ENCODE measurements at regions not wholly inside any gene's neighbourhood (a gene's known extent, or its start where the extent isn't known, plus 50 kb on each side); places are given as distances from the start of the nearest gene placed in this dataset.

GRCh38 chr14:22338917-22339715 lies 249.9 kb downstream of the DAD1 start:
- H3K27ac Mint-ChIP-seq, result no peak overlapping the region
- Histone ChIP-seq H3K4me3 (ENCODE audit: control insufficient read depth in 1 of 2, extremely low read depth in 1 of 2, low read length in 1 of 2) (no peak overlapping the region), H3K4me1 (ENCODE audit: control insufficient read depth in 1 of 2, extremely low read depth in 1 of 2, insufficient read depth in 2 of 2, low read length in 2 of 2) (no peaks in the 10 kb centered on the region), H3K36me3 (ENCODE audit: control insufficient read depth in 2 of 2, extremely low read depth in 1 of 2, insufficient read depth in 1 of 2, low read length in 1 of 2) (no peaks in the 10 kb centered on the region), H3K27ac (ENCODE audit: low read length) (no peak overlapping the region), H3K9me3 (no peaks in the 10 kb centered on the region), H3K27me3 (replicated peaks in 1 of 2; ENCODE audit: control insufficient read depth in 2 of 2, extremely low read depth in 1 of 2, insufficient read depth in 2 of 2, low read length in 1 of 2) (no peaks in the 10 kb centered on the region)
- ATAC-seq (replicated peaks in 1 of 4) (no peak), DNase-seq (no peak)
- H3K4me3 Mint-ChIP-seq, result no peak overlapping the region
- no peaks in the 10 kb centered on the region for H3K4me1 Mint-ChIP-seq
- WGBS (ENCODE audit: insufficient coverage), result no CpG with 5 or more reads among the region's 8 CpGs
- no peaks in the 10 kb centered on the region for H3K36me3 Mint-ChIP-seq
- ChIA-PET POLR2A (no interaction called here), CTCF (no interaction called here)
- no peaks in the 10 kb centered on the region for H3K9me3 Mint-ChIP-seq
- no peaks in the 10 kb centered on the region for H3K27me3 Mint-ChIP-seq

- CTCF ChIA-PET, result no interaction called here
Observed at GRCh38 chr14:22338381-22338780, 250.6 kb downstream of the DAD1 start.

GRCh38 chr14:22337938-22338337 lies 251.1 kb downstream of the DAD1 start:
- Mint-ChIP-seq H3K36me3 (no peaks in the 10 kb centered on the region), H3K4me1 (no peaks in the 10 kb centered on the region), H3K9me3 (no peaks in the 10 kb centered on the region), H3K27me3 (no peaks in the 10 kb centered on the region), H3K27ac (no peak overlapping the region), H3K4me3 (no peak overlapping the region)
- ChIA-PET POLR2A (interaction anchor here in 1 of 2 donors (0.6 kb wide), 1 partner anchor 116 kb away, joined by 3 read pairs; no protein-coding TSS in a partner anchor), CTCF (no interaction called here)
- no peak overlapping the region for H3K27ac ChIP-seq (ENCODE audit: low read length)
- ATAC-seq (replicated peaks in 1 of 4) (no peak), DNase-seq (no peak)
- H3K4me3 ChIP-seq (ENCODE audit: control insufficient read depth in 1 of 2, extremely low read depth in 1 of 2, low read length in 1 of 2), result no peak overlapping the region
- H3K27me3 ChIP-seq (replicated peaks in 1 of 2; ENCODE audit: control insufficient read depth in 2 of 2, extremely low read depth in 1 of 2, insufficient read depth in 2 of 2, low read length in 1 of 2), result no peaks in the 10 kb centered on the region
- no peaks in the 10 kb centered on the region for H3K4me1 ChIP-seq (ENCODE audit: control insufficient read depth in 1 of 2, extremely low read depth in 1 of 2, insufficient read depth in 2 of 2, low read length in 2 of 2)
- H3K36me3 ChIP-seq (ENCODE audit: control insufficient read depth in 2 of 2, extremely low read depth in 1 of 2, insufficient read depth in 1 of 2, low read length in 1 of 2), result no peaks in the 10 kb centered on the region
- WGBS (ENCODE audit: insufficient coverage), result no CpG with 5 or more reads among the region's 3 CpGs
- H3K9me3 ChIP-seq, result no peaks in the 10 kb centered on the region

More at GRCh38 chr14:22338381-22338780, 250.6 kb downstream of the DAD1 start:
- Mint-ChIP-seq H3K4me3 (no peak overlapping the region), H3K9me3 (no peaks in the 10 kb centered on the region), H3K27me3 (no peaks in the 10 kb centered on the region), H3K36me3 (no peaks in the 10 kb centered on the region), H3K4me1 (no peaks in the 10 kb centered on the region), H3K27ac (no peak overlapping the region)
- H3K4me1 ChIP-seq (ENCODE audit: control insufficient read depth in 1 of 2, extremely low read depth in 1 of 2, insufficient read depth in 2 of 2, low read length in 2 of 2), result no peaks in the 10 kb centered on the region
- ATAC-seq (replicated peaks in 1 of 4) (no peak), DNase-seq (no peak)
- no peaks in the 10 kb centered on the region for H3K36me3 ChIP-seq (ENCODE audit: control insufficient read depth in 2 of 2, extremely low read depth in 1 of 2, insufficient read depth in 1 of 2, low read length in 1 of 2)
- POLR2A ChIA-PET, result interaction anchor here in 1 of 2 donors (0.6 kb wide), 1 partner anchor 115 kb away, joined by 3 read pairs; no protein-coding TSS in a partner anchor
- no peaks in the 10 kb centered on the region for H3K9me3 ChIP-seq
- H3K27ac ChIP-seq (ENCODE audit: low read length), result no peak overlapping the region
- no CpG with 5 or more reads among the region's 5 CpGs for WGBS (ENCODE audit: insufficient coverage)
- H3K27me3 ChIP-seq (replicated peaks in 1 of 2; ENCODE audit: control insufficient read depth in 2 of 2, extremely low read depth in 1 of 2, insufficient read depth in 2 of 2, low read length in 1 of 2), result no peaks in the 10 kb centered on the region
- H3K4me3 ChIP-seq (ENCODE audit: control insufficient read depth in 1 of 2, extremely low read depth in 1 of 2, low read length in 1 of 2), result no peak overlapping the region

- H3K27me3 ChIP-seq (replicated peaks in 1 of 2; ENCODE audit: control insufficient read depth in 2 of 2, extremely low read depth in 1 of 2, insufficient read depth in 2 of 2, low read length in 1 of 2), result no peaks in the 10 kb centered on the region
- Mint-ChIP-seq H3K4me1 (no peaks in the 10 kb centered on the region), H3K27ac (no peak overlapping the region), H3K36me3 (no peaks in the 10 kb centered on the region), H3K27me3 (no peaks in the 10 kb centered on the region), H3K4me3 (no peak overlapping the region), H3K9me3 (no peaks in the 10 kb centered on the region)
- CTCF ChIA-PET, result no interaction called here
- no peaks in the 10 kb centered on the region for H3K9me3 ChIP-seq
- H3K4me1 ChIP-seq (ENCODE audit: control insufficient read depth in 1 of 2, extremely low read depth in 1 of 2, insufficient read depth in 2 of 2, low read length in 2 of 2), result no peaks in the 10 kb centered on the region
- H3K27ac ChIP-seq (ENCODE audit: low read length), result no peak overlapping the region
- WGBS (ENCODE audit: insufficient coverage), result no CpG with 5 or more reads among the region's 1 CpG
- no peak overlapping the region for H3K4me3 ChIP-seq (ENCODE audit: control insufficient read depth in 1 of 2, extremely low read depth in 1 of 2, low read length in 1 of 2)
- ATAC-seq (replicated peaks in 1 of 4) (no peak), DNase-seq (no peak)
- no peaks in the 10 kb centered on the region for H3K36me3 ChIP-seq (ENCODE audit: control insufficient read depth in 2 of 2, extremely low read depth in 1 of 2, insufficient read depth in 1 of 2, low read length in 1 of 2)
- POLR2A ChIA-PET, result no interaction called here
Observed at GRCh38 chr14:22337521-22337920, 251.5 kb downstream of the DAD1 start.

GRCh38 chr14:22336031-22336430 lies 253.0 kb downstream of the DAD1 start:
- no peak for DNase-seq
- no CpG with 5 or more reads among the region's 6 CpGs for WGBS (ENCODE audit: insufficient coverage)
- Histone ChIP-seq H3K4me1 (ENCODE audit: control insufficient read depth in 1 of 2, extremely low read depth in 1 of 2, insufficient read depth in 2 of 2, low read length in 2 of 2) (no peaks in the 10 kb centered on the region), H3K9me3 (no peaks in the 10 kb centered on the region), H3K4me3 (ENCODE audit: control insufficient read depth in 1 of 2, extremely low read depth in 1 of 2, low read length in 1 of 2) (no peak overlapping the region), H3K27ac (ENCODE audit: low read length) (no peak overlapping the region), H3K36me3 (ENCODE audit: control insufficient read depth in 2 of 2, extremely low read depth in 1 of 2, insufficient read depth in 1 of 2, low read length in 1 of 2) (no peaks in the 10 kb centered on the region), H3K27me3 (replicated peaks in 1 of 2; ENCODE audit: control insufficient read depth in 2 of 2, extremely low read depth in 1 of 2, insufficient read depth in 2 of 2, low read length in 1 of 2) (no peaks in the 10 kb centered on the region)
- H3K4me1 Mint-ChIP-seq, result no peaks in the 10 kb centered on the region
- H3K9me3 Mint-ChIP-seq, result no peaks in the 10 kb centered on the region
- H3K4me3 Mint-ChIP-seq, result no peak overlapping the region
- POLR2A ChIA-PET, result no interaction called here
- no peak for ATAC-seq (replicated peaks in 1 of 4)
- no peaks in the 10 kb centered on the region for H3K36me3 Mint-ChIP-seq
- H3K27ac Mint-ChIP-seq, result no peak overlapping the region
- no peaks in the 10 kb centered on the region for H3K27me3 Mint-ChIP-seq
- CTCF ChIA-PET, result no interaction called here

GRCh38 chr14:22334627-22335026 lies 254.4 kb downstream of the DAD1 start:
- no peak for ATAC-seq (replicated peaks in 1 of 4)
- CTCF ChIA-PET, result no interaction called here
- Mint-ChIP-seq H3K9me3 (no peaks in the 10 kb centered on the region), H3K4me3 (no peak overlapping the region), H3K36me3 (no peaks in the 10 kb centered on the region), H3K27ac (no peak overlapping the region), H3K4me1 (no peaks in the 10 kb centered on the region), H3K27me3 (no peaks in the 10 kb centered on the region)
- Histone ChIP-seq H3K4me3 (ENCODE audit: control insufficient read depth in 1 of 2, extremely low read depth in 1 of 2, low read length in 1 of 2) (no peak overlapping the region), H3K9me3 (no peaks in the 10 kb centered on the region), H3K27me3 (replicated peaks in 1 of 2; ENCODE audit: control insufficient read depth in 2 of 2, extremely low read depth in 1 of 2, insufficient read depth in 2 of 2, low read length in 1 of 2) (no peaks in the 10 kb centered on the region), H3K36me3 (ENCODE audit: control insufficient read depth in 2 of 2, extremely low read depth in 1 of 2, insufficient read depth in 1 of 2, low read length in 1 of 2) (no peaks in the 10 kb centered on the region), H3K4me1 (ENCODE audit: control insufficient read depth in 1 of 2, extremely low read depth in 1 of 2, insufficient read depth in 2 of 2, low read length in 2 of 2) (no peaks in the 10 kb centered on the region), H3K27ac (ENCODE audit: low read length) (no peak overlapping the region)
- no CpG with 5 or more reads among the region's 4 CpGs for WGBS (ENCODE audit: insufficient coverage)
- POLR2A ChIA-PET, result no interaction called here
- no peak for DNase-seq

GRCh38 chr14:22334275-22334577 lies 254.8 kb downstream of the DAD1 start:
- no peak overlapping the region for H3K27ac Mint-ChIP-seq
- DNase-seq, result no peak
- Histone ChIP-seq H3K9me3 (no peaks in the 10 kb centered on the region), H3K36me3 (ENCODE audit: control insufficient read depth in 2 of 2, extremely low read depth in 1 of 2, insufficient read depth in 1 of 2, low read length in 1 of 2) (no peaks in the 10 kb centered on the region), H3K27me3 (replicated peaks in 1 of 2; ENCODE audit: control insufficient read depth in 2 of 2, extremely low read depth in 1 of 2, insufficient read depth in 2 of 2, low read length in 1 of 2) (no peaks in the 10 kb centered on the region), H3K4me1 (ENCODE audit: control insufficient read depth in 1 of 2, extremely low read depth in 1 of 2, insufficient read depth in 2 of 2, low read length in 2 of 2) (no peaks in the 10 kb centered on the region), H3K27ac (ENCODE audit: low read length) (no peak overlapping the region), H3K4me3 (ENCODE audit: control insufficient read depth in 1 of 2, extremely low read depth in 1 of 2, low read length in 1 of 2) (no peak overlapping the region)
- H3K4me3 Mint-ChIP-seq, result no peak overlapping the region
- no peaks in the 10 kb centered on the region for H3K27me3 Mint-ChIP-seq
- no CpG with 5 or more reads among the region's 4 CpGs for WGBS (ENCODE audit: insufficient coverage)
- CTCF ChIA-PET, result no interaction called here
- POLR2A ChIA-PET, result interaction anchor here in 1 of 2 donors (0.6 kb wide), 1 partner anchor 25 kb away, joined by 3 read pairs; no protein-coding TSS in a partner anchor
- no peaks in the 10 kb centered on the region for H3K9me3 Mint-ChIP-seq
- no peaks in the 10 kb centered on the region for H3K4me1 Mint-ChIP-seq
- ATAC-seq (replicated peaks in 1 of 4), result no peak
- no peaks in the 10 kb centered on the region for H3K36me3 Mint-ChIP-seq

Data from T-cell (primary cell).